ENCODE measurements at regions not wholly inside any gene's neighbourhood (a gene's known extent, or its start where the extent isn't known, plus 50 kb on each side); places are given as distances from the start of the nearest gene placed in this dataset.

DNA sequence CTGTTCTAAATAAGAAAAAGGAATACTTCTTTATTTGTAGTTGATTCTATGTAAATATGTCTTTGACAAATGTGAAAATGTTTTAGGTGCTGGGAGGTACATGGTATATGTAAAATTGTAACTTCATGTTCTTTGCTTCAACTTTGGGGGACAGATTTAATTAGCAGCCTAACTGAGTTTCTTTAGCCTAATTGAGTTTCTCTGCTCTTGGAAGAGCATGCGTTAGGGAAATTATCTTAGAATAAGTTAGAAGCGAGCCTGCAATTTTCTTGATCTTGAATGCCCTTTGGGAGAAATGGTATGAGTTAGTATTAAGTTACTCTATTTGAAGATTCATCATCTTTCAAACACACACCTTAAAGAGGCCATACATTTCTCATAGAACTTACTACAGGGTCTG, 194.3 kb downstream of the AEBP2 start:
- TF ChIP-seq SRF (IDR thresholded peaks at IDR 0.05; ENCODE audit: low read depth) (no peak), EZH2phosphoT487 (IDR thresholded peaks at IDR 0.05; ENCODE audit: borderline replicate concordance) (no peak), RAD21 (IDR thresholded peaks at IDR 0.05; ENCODE audit: low read depth) (no peak), ELF1 (IDR thresholded peaks at IDR 0.05; ENCODE audit: borderline replicate concordance, low read depth) (no peak), SIN3A (IDR thresholded peaks at IDR 0.05; ENCODE audit: low read depth) (no peak), ZFX (IDR thresholded peaks at IDR 0.05) (no peak), FOSL1 (IDR thresholded peaks at IDR 0.05; ENCODE audit: low read depth) (no peak), JUND (IDR thresholded peaks at IDR 0.05) (no peak), EZH2 (IDR thresholded peaks at IDR 0.05) (no peak), YY1 (IDR thresholded peaks at IDR 0.05; ENCODE audit: extremely low read depth, insufficient replicate concordance, low read depth, low read length) (no peak)
- TF ChIP-seq, protein P1, sequence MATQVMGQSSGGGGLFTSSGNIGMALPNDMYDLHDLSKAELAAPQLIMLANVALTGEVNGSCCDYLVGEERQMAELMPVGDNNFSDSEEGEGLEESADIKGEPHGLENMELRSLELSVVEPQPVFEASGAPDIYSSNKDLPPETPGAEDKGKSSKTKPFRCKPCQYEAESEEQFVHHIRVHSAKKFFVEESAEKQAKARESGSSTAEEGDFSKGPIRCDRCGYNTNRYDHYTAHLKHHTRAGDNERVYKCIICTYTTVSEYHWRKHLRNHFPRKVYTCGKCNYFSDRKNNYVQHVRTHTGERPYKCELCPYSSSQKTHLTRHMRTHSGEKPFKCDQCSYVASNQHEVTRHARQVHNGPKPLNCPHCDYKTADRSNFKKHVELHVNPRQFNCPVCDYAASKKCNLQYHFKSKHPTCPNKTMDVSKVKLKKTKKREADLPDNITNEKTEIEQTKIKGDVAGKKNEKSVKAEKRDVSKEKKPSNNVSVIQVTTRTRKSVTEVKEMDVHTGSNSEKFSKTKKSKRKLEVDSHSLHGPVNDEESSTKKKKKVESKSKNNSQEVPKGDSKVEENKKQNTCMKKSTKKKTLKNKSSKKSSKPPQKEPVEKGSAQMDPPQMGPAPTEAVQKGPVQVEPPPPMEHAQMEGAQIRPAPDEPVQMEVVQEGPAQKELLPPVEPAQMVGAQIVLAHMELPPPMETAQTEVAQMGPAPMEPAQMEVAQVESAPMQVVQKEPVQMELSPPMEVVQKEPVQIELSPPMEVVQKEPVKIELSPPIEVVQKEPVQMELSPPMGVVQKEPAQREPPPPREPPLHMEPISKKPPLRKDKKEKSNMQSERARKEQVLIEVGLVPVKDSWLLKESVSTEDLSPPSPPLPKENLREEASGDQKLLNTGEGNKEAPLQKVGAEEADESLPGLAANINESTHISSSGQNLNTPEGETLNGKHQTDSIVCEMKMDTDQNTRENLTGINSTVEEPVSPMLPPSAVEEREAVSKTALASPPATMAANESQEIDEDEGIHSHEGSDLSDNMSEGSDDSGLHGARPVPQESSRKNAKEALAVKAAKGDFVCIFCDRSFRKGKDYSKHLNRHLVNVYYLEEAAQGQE (IDR thresholded peaks at IDR 0.05; ENCODE audit: low read depth) = no peak
- TF ChIP-seq, protein P2, sequence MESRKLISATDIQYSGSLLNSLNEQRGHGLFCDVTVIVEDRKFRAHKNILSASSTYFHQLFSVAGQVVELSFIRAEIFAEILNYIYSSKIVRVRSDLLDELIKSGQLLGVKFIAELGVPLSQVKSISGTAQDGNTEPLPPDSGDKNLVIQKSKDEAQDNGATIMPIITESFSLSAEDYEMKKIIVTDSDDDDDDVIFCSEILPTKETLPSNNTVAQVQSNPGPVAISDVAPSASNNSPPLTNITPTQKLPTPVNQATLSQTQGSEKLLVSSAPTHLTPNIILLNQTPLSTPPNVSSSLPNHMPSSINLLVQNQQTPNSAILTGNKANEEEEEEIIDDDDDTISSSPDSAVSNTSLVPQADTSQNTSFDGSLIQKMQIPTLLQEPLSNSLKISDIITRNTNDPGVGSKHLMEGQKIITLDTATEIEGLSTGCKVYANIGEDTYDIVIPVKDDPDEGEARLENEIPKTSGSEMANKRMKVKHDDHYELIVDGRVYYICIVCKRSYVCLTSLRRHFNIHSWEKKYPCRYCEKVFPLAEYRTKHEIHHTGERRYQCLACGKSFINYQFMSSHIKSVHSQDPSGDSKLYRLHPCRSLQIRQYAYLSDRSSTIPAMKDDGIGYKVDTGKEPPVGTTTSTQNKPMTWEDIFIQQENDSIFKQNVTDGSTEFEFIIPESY (IDR thresholded peaks at IDR 0.05; ENCODE audit: extremely low read depth, insufficient replicate concordance, low read length) = no peak
- TF ChIP-seq, protein P3, sequence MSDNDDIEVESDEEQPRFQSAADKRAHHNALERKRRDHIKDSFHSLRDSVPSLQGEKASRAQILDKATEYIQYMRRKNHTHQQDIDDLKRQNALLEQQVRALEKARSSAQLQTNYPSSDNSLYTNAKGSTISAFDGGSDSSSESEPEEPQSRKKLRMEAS (IDR thresholded peaks at IDR 0.05) = no peak
- TF ChIP-seq, protein P4, sequence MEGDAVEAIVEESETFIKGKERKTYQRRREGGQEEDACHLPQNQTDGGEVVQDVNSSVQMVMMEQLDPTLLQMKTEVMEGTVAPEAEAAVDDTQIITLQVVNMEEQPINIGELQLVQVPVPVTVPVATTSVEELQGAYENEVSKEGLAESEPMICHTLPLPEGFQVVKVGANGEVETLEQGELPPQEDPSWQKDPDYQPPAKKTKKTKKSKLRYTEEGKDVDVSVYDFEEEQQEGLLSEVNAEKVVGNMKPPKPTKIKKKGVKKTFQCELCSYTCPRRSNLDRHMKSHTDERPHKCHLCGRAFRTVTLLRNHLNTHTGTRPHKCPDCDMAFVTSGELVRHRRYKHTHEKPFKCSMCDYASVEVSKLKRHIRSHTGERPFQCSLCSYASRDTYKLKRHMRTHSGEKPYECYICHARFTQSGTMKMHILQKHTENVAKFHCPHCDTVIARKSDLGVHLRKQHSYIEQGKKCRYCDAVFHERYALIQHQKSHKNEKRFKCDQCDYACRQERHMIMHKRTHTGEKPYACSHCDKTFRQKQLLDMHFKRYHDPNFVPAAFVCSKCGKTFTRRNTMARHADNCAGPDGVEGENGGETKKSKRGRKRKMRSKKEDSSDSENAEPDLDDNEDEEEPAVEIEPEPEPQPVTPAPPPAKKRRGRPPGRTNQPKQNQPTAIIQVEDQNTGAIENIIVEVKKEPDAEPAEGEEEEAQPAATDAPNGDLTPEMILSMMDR (IDR thresholded peaks at IDR 0.05 in 2 of 3, conservative IDR thresholded peaks at IDR 0.05 in 1 of 3; ENCODE audit: borderline replicate concordance in 1 of 3, insufficient read depth in 1 of 3, low read depth in 2 of 3, low read length in 2 of 3) = no peak
- intact Hi-C loops (cut with micrococcal nuclease) = no loop called here
- POLR2A ChIA-PET = no interaction called here
- Histone ChIP-seq H2AFZ (ENCODE audit: low read depth, low read length, poor library complexity, severe bottlenecking) (no peak overlapping the region), H3K9me3 (ENCODE audit: control insufficient read depth in 1 of 2, insufficient read depth in 1 of 2, low read depth in 1 of 2, low read length in 2 of 2) (no peaks in the 10 kb centered on the region), H3K4me1 (ENCODE audit: control insufficient read depth in 1 of 2, insufficient read depth in 2 of 2, low read length in 2 of 2) (no peaks in the 10 kb centered on the region), H4K20me1 (ENCODE audit: insufficient read depth) (no peaks in the 10 kb centered on the region), H3K9me2 (ENCODE audit: insufficient read depth) (no peaks in the 10 kb centered on the region), H3K4me2 (ENCODE audit: low read length) (no peak overlapping the region), H3K79me2 (ENCODE audit: insufficient read depth, low read length) (no peaks in the 10 kb centered on the region), H3K27ac (ENCODE audit: low read depth, low read length) (no peak overlapping the region), H3K36me3 (ENCODE audit: control insufficient read depth in 1 of 2, insufficient read depth in 2 of 2, low read length in 2 of 2) (no peaks in the 10 kb centered on the region), H3K27me3 (ENCODE audit: insufficient read depth, low read length) (no peaks in the 10 kb centered on the region), H3K9ac (ENCODE audit: low read length) (no peak overlapping the region), H3K4me3 (replicated peaks in 1 of 2; ENCODE audit: low read depth in 1 of 2, low read length in 2 of 2) (no peak overlapping the region)
- CTCF ChIA-PET = no interaction called here
- no peak for DNase-seq (ENCODE audit: low read depth, low spot score)
- BruUV-seq (replicated peaks) = no TSS peak
- no peak for ATAC-seq
- RAD21 ChIA-PET (ENCODE audit: low non-redundant PET in 1 of 2, low total read pairs in 2 of 2, uncharacterized antibody in 2 of 2, unreplicated experiment in 2 of 2) = no interaction called here
